Neural progenitor cell (in vitro differentiated cells): ENCODE measurements at regions not wholly inside any gene's neighbourhood (a gene's known extent, or its start where the extent isn't known, plus 50 kb on each side); places are given as distances from the start of the nearest gene placed in this dataset.

Source experiments
- DNase-seq: peaks from one replicate; pipeline ENCODE4 v3.0.0-alpha.2; 2016; ENCODE audit warnings: low spot score
- H2AFZ ChIP-seq: fragments of 200-600 bp; sonication (generic); replicated peaks from 2 replicates; pipeline ENCODE4 v1.6.1; 2016; ENCODE audit warnings: antibody characterized with exemption
- H3F3A ChIP-seq: fragments of 200-600 bp; sonication (generic); 2 replicates; pipeline ENCODE4 v1.6.1; 2016; ENCODE audit warnings: antibody characterized with exemption, low read depth
- H3K27ac ChIP-seq: fragments of 200-600 bp; sonication (generic); 2 replicates; pipeline ENCODE4 v1.5.1; 2016; ENCODE audit warnings: mild to moderate bottlenecking
- H3K27me3 ChIP-seq: fragments of 200-600 bp; sonication (generic); 2 replicates; pipeline ENCODE4 v1.6.1; 2016; ENCODE audit warnings: mild to moderate bottlenecking, moderate library complexity
- H3K36me3 ChIP-seq: fragments of 200-600 bp; sonication (generic); 2 replicates; pipeline ENCODE4 v1.5.1; 2016
- H3K4me1 ChIP-seq: fragments of 200-600 bp; sonication (generic); 2 replicates; pipeline ENCODE4 v1.6.1; 2016; ENCODE audit warnings: mixed run types
- H3K4me2 ChIP-seq: fragments of 200-600 bp; sonication (generic); 2 replicates; pipeline ENCODE4 v1.6.1; 2016
- H3K4me3 ChIP-seq: fragments of 200-600 bp; sonication (generic); 2 replicates; pipeline ENCODE4 v1.5.1; 2016
- H3K79me2 ChIP-seq: fragments of 200-600 bp; sonication (generic); 2 replicates; pipeline ENCODE4 v1.6.1; 2016; ENCODE audit warnings: low read depth
- H3K9ac ChIP-seq: fragments of 200-600 bp; sonication (generic); 2 replicates; pipeline ENCODE4 v1.6.1; 2016
- H3K9me3 ChIP-seq: fragments of 200-600 bp; sonication (generic); 2 replicates; pipeline ENCODE4 v1.5.1; 2016; ENCODE audit warnings: low read depth
- H4K20me1 ChIP-seq: fragments of 200-600 bp; sonication (generic); 2 replicates; pipeline ENCODE4 v1.6.1; 2016; ENCODE audit warnings: low read depth
- H3K27ac Mint-ChIP-seq: 3 replicates; pipeline ENCODE4 v1.8.0; 2021; ENCODE audit warnings: mixed read lengths
- H3K27me3 Mint-ChIP-seq: 2 replicates; pipeline ENCODE4 v1.8.0; 2022; ENCODE audit warnings: low read depth, mild to moderate bottlenecking, inconsistent platforms, moderate library complexity, mixed read lengths; ENCODE audit not compliant: insufficient read depth
- H3K36me3 Mint-ChIP-seq: 3 replicates; pipeline ENCODE4 v1.8.0; 2021; ENCODE audit warnings: mixed read lengths
- H3K4me1 Mint-ChIP-seq: 3 replicates; pipeline ENCODE4 v1.8.0; 2021; ENCODE audit warnings: mixed read lengths
- H3K4me3 Mint-ChIP-seq: 3 replicates; pipeline ENCODE4 v1.8.0; 2021; ENCODE audit warnings: mild to moderate bottlenecking, moderate library complexity, mixed read lengths
- H3K9me3 Mint-ChIP-seq: 3 replicates; pipeline ENCODE4 v1.8.0; 2020; ENCODE audit warnings: mixed read lengths
- CTCF ChIP-seq: fragments of 200-600 bp; sonication (generic); IDR thresholded peaks from 2 replicates; pipeline ENCODE4 v1.5.1; 2017; ENCODE audit warnings: antibody characterized with exemption, mild to moderate bottlenecking
- EZH2 ChIP-seq: fragments of 200-600 bp; sonication (generic); IDR thresholded peaks from 2 replicates; pipeline ENCODE4 v1.6.1; 2017; ENCODE audit warnings: antibody characterized with exemption, mild to moderate bottlenecking, moderate library complexity
- EZH2phosphoT487 ChIP-seq: fragments of 200-600 bp; sonication (generic); IDR thresholded peaks from 2 replicates; pipeline ENCODE4 v1.6.1; 2017; ENCODE audit warnings: antibody characterized with exemption

- Histone ChIP-seq H3K27ac (no peak overlapping the region), H3K9me3 (no peaks in the 10 kb centered on the region), H3K79me2 (no peaks in the 10 kb centered on the region), H3K4me1 (no peaks in the 10 kb centered on the region), H4K20me1 (no peaks in the 10 kb centered on the region), H3K36me3 (no peaks in the 10 kb centered on the region), H3K4me2 (no peak overlapping the region), H3K9ac (no peak overlapping the region), H3K4me3 (no peak overlapping the region), H3F3A (no peaks in the 10 kb centered on the region), H2AFZ (peak overlapping the region; percentile 42), H3K27me3 (no peaks in the 10 kb centered on the region)
- no peak overlapping the region for H3K4me3 Mint-ChIP-seq
- H3K9me3 Mint-ChIP-seq: no peaks in the 10 kb centered on the region
- DNase-seq: no peak
- H3K27ac Mint-ChIP-seq: no peak overlapping the region
- no peaks in the 10 kb centered on the region for H3K4me1 Mint-ChIP-seq
- H3K27me3 Mint-ChIP-seq: peaks cover 6% of the 10 kb centered on the region
- TF ChIP-seq EZH2phosphoT487: no peak
- no peak for TF ChIP-seq EZH2
- no peaks in the 10 kb centered on the region for H3K36me3 Mint-ChIP-seq
Measured at GRCh38 chr7:156219307-156220077, 407.2 kb upstream of the SHH start.

GRCh38 chr7:156218544-156219306 is 406.5 kb upstream of the SHH start:
- Histone ChIP-seq H4K20me1 (no peaks in the 10 kb centered on the region), H3K79me2 (no peaks in the 10 kb centered on the region), H3F3A (no peaks in the 10 kb centered on the region), H3K27ac (no peak overlapping the region), H3K9me3 (no peaks in the 10 kb centered on the region), H3K4me1 (no peaks in the 10 kb centered on the region), H2AFZ (no peak overlapping the region), H3K4me2 (no peak overlapping the region), H3K4me3 (no peak overlapping the region), H3K36me3 (no peaks in the 10 kb centered on the region), H3K27me3 (no peaks in the 10 kb centered on the region), H3K9ac (no peak overlapping the region)
- H3K4me1 Mint-ChIP-seq: no peaks in the 10 kb centered on the region
- peaks cover 8% of the 10 kb centered on the region for H3K27me3 Mint-ChIP-seq
- no peaks in the 10 kb centered on the region for H3K36me3 Mint-ChIP-seq
- no peaks in the 10 kb centered on the region for H3K9me3 Mint-ChIP-seq
- DNase-seq: no peak
- no peak overlapping the region for H3K4me3 Mint-ChIP-seq
- TF ChIP-seq EZH2phosphoT487: no peak
- TF ChIP-seq EZH2: no peak
- no peak for TF ChIP-seq CTCF
- no peak overlapping the region for H3K27ac Mint-ChIP-seq

GRCh38 chr7:156217803-156218202 is 405.5 kb upstream of the SHH start:
- no peak for DNase-seq
- Histone ChIP-seq H3K9ac (no peak overlapping the region), H3K79me2 (no peaks in the 10 kb centered on the region), H3K4me3 (no peak overlapping the region), H3K4me1 (no peaks in the 10 kb centered on the region), H3F3A (no peaks in the 10 kb centered on the region), H3K27ac (no peak overlapping the region), H3K27me3 (no peaks in the 10 kb centered on the region), H4K20me1 (no peaks in the 10 kb centered on the region), H3K9me3 (no peaks in the 10 kb centered on the region), H3K36me3 (no peaks in the 10 kb centered on the region), H2AFZ (no peak overlapping the region), H3K4me2 (no peak overlapping the region)
- Mint-ChIP-seq H3K27me3 (peaks cover 9% of the 10 kb centered on the region), H3K9me3 (no peaks in the 10 kb centered on the region), H3K4me3 (no peak overlapping the region), H3K36me3 (no peaks in the 10 kb centered on the region), H3K27ac (no peak overlapping the region), H3K4me1 (no peaks in the 10 kb centered on the region)
- no peak for TF ChIP-seq EZH2
- no peak for TF ChIP-seq CTCF
- no peak for TF ChIP-seq EZH2phosphoT487

- H3K4me1 Mint-ChIP-seq: no peaks in the 10 kb centered on the region
Measured at GRCh38 chr7:156209087-156209486, 396.8 kb upstream of the SHH start.

More at GRCh38 chr7:156209087-156209486, 396.8 kb upstream of the SHH start:
- Histone ChIP-seq H3K9ac (no peak overlapping the region), H3K27ac (no peak overlapping the region), H3K9me3 (no peaks in the 10 kb centered on the region), H3K4me2 (no peak overlapping the region), H3K4me3 (no peak overlapping the region), H2AFZ (no peak overlapping the region), H3K4me1 (no peaks in the 10 kb centered on the region), H4K20me1 (no peaks in the 10 kb centered on the region), H3K27me3 (no peaks in the 10 kb centered on the region), H3K36me3 (no peaks in the 10 kb centered on the region), H3K79me2 (no peaks in the 10 kb centered on the region), H3F3A (no peaks in the 10 kb centered on the region)
- Mint-ChIP-seq H3K36me3 (no peaks in the 10 kb centered on the region), H3K9me3 (no peaks in the 10 kb centered on the region), H3K27me3 (peaks cover 6% of the 10 kb centered on the region), H3K27ac (no peak overlapping the region), H3K4me3 (no peak overlapping the region)
- TF ChIP-seq EZH2 (no peak), CTCF (no peak), EZH2phosphoT487 (no peak)
- DNase-seq: no peak
